ENCODE measurements at regions not wholly inside any gene's neighbourhood (a gene's known extent, or its start where the extent isn't known, plus 50 kb on each side); places are given as distances from the start of the nearest gene placed in this dataset.

- no peak for DNase-seq
- Mint-ChIP-seq H3K36me3 (ENCODE audit: unreplicated experiment) (no peaks in the 10 kb centered on the region), H3K27ac (ENCODE audit: unreplicated experiment) (no peak overlapping the region), H3K27me3 (ENCODE audit: unreplicated experiment) (no peaks in the 10 kb centered on the region), H3K4me3 (ENCODE audit: unreplicated experiment) (no peak overlapping the region), H3K4me1 (ENCODE audit: low read depth, unreplicated experiment) (no peaks in the 10 kb centered on the region), H3K9me3 (ENCODE audit: unreplicated experiment) (no peaks in the 10 kb centered on the region)
- no peak for TF ChIP-seq CTCF (IDR thresholded peaks at IDR 0.05; ENCODE audit: partially characterized antibody, unreplicated experiment)
Observed at GRCh38 chr20:20946122-20946759, 159.9 kb downstream of the LINC00237 start.

- Mint-ChIP-seq H3K36me3 (ENCODE audit: unreplicated experiment) (no peaks in the 10 kb centered on the region), H3K4me3 (ENCODE audit: unreplicated experiment) (no peak overlapping the region), H3K4me1 (ENCODE audit: low read depth, unreplicated experiment) (no peaks in the 10 kb centered on the region), H3K9me3 (ENCODE audit: unreplicated experiment) (no peaks in the 10 kb centered on the region), H3K27ac (ENCODE audit: unreplicated experiment) (no peak overlapping the region), H3K27me3 (ENCODE audit: unreplicated experiment) (no peaks in the 10 kb centered on the region)
- DNase-seq: no peak
- no peak for TF ChIP-seq CTCF (IDR thresholded peaks at IDR 0.05; ENCODE audit: partially characterized antibody, unreplicated experiment)
Observed at GRCh38 chr20:20941468-20941889, 164.7 kb downstream of the LINC00237 start.

- Mint-ChIP-seq H3K4me3 (ENCODE audit: unreplicated experiment) (no peak overlapping the region), H3K36me3 (ENCODE audit: unreplicated experiment) (no peaks in the 10 kb centered on the region), H3K27ac (ENCODE audit: unreplicated experiment) (no peak overlapping the region), H3K4me1 (ENCODE audit: low read depth, unreplicated experiment) (no peaks in the 10 kb centered on the region), H3K9me3 (ENCODE audit: unreplicated experiment) (no peaks in the 10 kb centered on the region), H3K27me3 (ENCODE audit: unreplicated experiment) (no peaks in the 10 kb centered on the region)
- DNase-seq: no peak
- TF ChIP-seq CTCF (IDR thresholded peaks at IDR 0.05; ENCODE audit: partially characterized antibody, unreplicated experiment): no peak
Observed at GRCh38 chr20:20939006-20939405, 167.2 kb downstream of the LINC00237 start.

- Mint-ChIP-seq H3K36me3 (ENCODE audit: unreplicated experiment) (no peaks in the 10 kb centered on the region), H3K4me1 (ENCODE audit: low read depth, unreplicated experiment) (no peaks in the 10 kb centered on the region), H3K27ac (ENCODE audit: unreplicated experiment) (no peak overlapping the region)
Observed at GRCh38 chr20:20938599-20938998, 167.6 kb downstream of the LINC00237 start.

More at GRCh38 chr20:20938599-20938998, 167.6 kb downstream of the LINC00237 start:
- no peak for DNase-seq
- TF ChIP-seq CTCF (IDR thresholded peaks at IDR 0.05; ENCODE audit: partially characterized antibody, unreplicated experiment): no peak
- H3K4me3 Mint-ChIP-seq (ENCODE audit: unreplicated experiment): no peak overlapping the region
- H3K27me3 Mint-ChIP-seq (ENCODE audit: unreplicated experiment): no peaks in the 10 kb centered on the region
- H3K9me3 Mint-ChIP-seq (ENCODE audit: unreplicated experiment): no peaks in the 10 kb centered on the region

Measured in glutamatergic neuron (in vitro differentiated cells).